GM21825 (cell line): ENCODE measurements at regions not wholly inside any gene's neighbourhood (a gene's known extent, or its start where the extent isn't known, plus 50 kb on each side); places are given as distances from the start of the nearest gene placed in this dataset.

Source experiments
- ATAC-seq: cut with Tn5 transposase; IDR thresholded peaks from one replicate; pipeline ENCODE4 v1.9.1; 2021; ENCODE audit warnings: mild to moderate bottlenecking, moderate library complexity; ENCODE audit not compliant: unreplicated experiment

DNA sequence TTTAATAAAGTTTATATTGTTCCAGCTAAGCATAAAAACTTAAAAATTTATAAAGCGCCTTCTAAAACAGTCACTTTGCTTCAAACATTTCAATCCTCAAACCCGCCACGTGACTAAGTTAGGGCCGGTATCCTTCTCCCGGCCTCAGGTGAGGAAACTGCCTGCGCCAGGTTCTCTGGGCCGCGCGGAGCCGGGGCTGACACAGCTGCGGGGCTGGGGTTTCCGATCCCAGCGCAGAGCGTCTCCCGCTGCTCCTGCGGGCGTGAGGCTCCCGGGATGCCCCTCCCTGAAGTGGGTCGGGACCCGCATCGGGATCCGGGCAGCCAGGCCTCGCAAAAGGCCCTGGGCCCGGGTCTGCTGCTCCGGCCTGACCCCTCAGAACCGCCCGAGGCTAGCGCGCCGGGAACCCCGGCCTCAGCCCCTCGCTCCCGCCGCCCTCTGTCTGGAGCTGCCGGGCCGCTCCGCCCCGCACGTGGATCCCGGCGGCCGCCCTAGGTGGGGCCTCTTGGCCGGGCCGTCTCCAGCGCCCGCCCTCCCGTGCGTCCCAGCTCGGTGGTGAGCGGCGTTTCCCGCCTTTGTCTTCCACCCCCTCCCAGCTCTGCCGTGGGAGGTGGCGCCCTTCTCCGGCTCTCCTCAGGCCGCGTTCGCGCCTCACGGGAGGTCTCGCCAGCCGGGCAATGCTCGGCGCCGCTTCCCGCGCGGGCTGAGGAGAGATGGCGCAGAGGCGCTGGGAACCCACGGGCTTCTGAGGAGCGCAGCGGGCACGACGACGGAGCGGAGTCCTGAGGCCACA is 267.9 kb downstream of the DLL1 start:
- no peak for ATAC-seq

DNA sequence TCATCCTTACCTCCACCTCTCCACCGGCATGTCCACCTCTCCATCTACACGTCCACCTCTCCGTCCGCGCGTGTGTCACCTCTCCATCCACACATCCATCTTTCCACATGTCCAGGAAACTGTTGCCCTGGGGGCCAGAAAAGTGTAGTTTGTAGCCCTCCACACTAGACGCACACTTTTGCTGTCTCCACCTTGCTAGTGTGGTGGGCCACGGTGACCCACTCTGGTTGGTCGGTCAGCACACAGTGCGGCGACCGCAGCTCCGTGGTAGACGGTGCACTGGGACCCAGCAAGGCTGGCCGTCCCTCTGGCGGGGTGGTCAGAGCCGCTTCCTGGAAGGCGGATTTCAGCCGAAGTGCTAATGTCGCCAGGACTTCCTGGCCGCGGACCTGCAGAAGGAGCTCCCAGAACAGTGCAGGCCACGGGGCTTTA is 268.6 kb downstream of the DLL1 start:
- no peak for ATAC-seq

- no peak for ATAC-seq
These were observed 269.3 kb downstream of the DLL1 start for GRCh38 chr6:170021579-170021978.

DNA sequence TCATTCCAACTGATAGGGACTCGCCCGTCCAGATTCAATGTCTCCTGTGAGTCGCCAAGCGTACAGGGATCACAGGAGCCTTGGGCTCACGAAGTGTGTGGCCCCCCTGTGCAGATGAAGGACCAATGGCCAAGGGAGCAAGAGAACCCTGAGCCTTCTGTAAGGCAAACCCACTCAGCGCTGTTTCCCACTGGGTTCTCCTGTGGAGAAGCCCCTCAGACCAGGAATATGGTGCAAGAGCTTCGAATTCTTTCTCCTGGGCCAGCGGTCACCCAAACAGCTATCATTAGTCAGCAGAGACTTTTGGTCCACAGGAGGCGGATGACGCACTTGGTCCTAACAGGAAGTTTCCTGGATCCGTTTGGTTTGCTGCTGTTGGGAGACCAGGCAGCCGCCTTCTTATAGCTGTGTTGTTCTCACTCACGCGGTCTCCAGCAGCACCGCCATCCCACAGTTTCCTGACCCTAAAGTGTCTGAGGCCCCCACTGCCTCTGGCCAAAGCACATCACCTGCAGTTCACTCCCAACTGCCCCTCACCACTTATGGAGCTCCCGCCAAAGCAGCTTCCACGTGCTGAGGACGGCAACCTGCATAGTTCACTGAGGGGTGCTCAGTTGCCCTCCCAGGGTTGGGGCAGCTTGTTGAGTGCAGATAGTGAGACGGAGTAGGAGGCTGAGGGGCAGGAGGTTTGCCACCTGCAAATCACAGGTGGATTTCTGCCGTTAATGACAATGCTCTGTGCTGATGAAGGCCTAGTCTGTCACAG is 268.6 kb downstream of the ERMARD start:
- no peak for ATAC-seq

DNA sequence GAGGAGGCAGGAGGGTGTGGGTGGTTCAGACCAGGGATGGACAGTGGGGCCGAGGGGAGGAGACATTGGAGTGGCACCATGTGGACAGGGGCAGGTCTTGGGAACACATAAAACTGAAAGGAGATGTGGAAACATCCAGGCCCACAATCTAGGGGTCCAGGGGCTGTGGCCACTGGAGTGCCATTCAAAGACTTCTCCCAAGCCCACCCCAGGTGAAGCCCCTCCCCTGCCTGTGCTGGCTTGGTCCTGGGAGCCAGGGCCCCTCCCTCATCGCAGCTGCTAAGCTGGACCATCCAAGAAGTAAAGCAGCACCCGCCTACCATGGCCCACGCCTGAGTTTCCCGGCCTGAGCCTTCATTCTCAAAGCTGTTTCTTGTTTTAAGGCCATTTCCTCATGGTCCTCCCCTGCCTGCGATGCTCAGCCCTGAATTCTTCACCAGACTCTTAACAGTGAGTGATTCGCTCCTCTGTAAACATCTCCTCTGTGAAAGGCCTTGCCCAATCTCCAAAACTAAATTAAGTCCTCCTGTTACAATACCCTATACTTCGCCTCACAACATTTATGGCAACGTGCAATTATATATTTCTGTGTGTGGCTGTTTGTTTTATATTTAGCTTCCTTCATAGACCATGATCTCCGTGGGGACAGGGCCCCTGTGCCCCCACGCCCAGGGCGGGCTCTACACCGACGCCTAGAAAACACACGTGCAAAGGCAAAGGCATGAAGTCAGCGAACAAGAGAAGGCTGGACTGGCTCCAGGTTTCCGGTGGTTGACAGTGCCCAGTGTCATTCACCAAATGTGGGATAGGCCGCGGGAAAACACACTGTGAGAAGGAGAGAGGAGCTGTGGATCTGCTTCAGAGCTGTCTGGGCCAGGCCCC is 267.8 kb downstream of the ERMARD start:
- no peak for ATAC-seq

- ATAC-seq, result no peak
These were observed 267.1 kb downstream of the ERMARD start for GRCh38 chr6:170018422-170018935.

GRCh38 chr6:170017603-170018320 is 266.3 kb downstream of the ERMARD start:
- ATAC-seq, result no peak

- no peak for ATAC-seq
These were observed 262.4 kb downstream of the ERMARD start for GRCh38 chr6:170013815-170014214.

GRCh38 chr6:170012037-170012330 is 260.6 kb downstream of the ERMARD start:
- no peak for ATAC-seq

DNA sequence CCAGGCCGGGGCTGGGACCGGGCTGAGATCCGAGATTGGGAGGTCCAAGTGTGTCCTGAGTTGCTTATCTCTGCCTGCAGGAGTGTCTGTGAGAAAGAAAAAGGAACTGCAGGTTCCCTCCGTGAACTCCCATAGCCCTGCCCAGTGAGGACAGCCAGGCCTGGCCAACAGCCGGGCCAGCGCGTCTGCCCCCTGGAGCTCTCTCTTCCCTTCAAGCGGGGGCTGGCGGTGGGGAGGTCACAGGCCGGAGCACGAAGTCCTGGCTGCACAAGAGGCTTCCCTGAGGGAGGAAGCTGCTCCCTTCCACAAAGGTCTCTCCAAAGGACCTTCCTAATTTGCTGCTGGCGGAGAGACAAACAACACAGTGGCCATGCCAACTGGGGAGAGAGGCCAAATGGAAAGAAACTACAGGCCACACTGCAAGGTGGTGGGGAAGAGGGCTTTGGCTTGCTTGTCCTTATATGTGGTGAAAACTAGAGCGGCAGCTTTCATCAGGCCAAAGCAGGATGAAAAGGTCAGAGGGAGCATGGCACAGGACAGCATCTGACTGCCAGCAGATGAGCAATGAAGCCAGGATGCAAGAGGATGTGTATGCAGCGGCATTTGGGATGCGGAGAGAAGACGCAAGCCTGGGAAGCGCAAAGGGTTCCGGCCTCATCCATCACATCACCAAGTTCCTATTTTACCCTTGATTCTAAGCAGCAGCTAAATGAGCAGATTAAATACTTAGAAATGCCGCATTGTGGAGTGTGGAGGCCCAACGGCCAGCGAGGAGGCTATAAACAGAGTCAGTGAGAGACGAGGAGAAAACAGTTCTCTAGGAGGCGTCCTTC is 260.0 kb downstream of the ERMARD start:
- ATAC-seq, result no peak

GRCh38 chr6:170010665-170011203 is 259.3 kb downstream of the ERMARD start:
- ATAC-seq, result no peak

DNA sequence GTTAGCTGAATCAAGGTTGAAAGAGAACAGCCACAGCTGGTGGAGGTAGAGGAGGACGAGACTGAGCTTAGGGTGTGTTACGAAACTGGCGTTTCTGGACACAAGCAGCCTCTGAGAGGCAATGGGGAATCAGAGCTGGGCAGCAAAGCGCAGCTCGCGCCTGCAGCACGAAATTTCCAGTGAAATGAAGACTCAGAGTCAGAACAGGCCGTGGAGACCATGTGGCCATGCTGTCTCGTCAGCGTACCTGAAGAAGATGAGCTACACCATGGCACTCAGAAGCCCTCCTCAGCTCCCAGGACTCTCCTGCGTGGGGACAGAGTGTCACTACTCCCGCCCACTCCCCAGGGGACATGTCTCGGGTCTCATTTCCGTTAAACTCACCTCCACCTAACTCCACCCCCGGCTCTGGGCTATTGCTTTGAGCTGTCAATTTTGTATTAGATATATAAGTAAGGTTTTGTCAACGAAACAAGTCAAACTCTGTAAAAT is 256.9 kb downstream of the ERMARD start:
- ATAC-seq, result no peak

DNA sequence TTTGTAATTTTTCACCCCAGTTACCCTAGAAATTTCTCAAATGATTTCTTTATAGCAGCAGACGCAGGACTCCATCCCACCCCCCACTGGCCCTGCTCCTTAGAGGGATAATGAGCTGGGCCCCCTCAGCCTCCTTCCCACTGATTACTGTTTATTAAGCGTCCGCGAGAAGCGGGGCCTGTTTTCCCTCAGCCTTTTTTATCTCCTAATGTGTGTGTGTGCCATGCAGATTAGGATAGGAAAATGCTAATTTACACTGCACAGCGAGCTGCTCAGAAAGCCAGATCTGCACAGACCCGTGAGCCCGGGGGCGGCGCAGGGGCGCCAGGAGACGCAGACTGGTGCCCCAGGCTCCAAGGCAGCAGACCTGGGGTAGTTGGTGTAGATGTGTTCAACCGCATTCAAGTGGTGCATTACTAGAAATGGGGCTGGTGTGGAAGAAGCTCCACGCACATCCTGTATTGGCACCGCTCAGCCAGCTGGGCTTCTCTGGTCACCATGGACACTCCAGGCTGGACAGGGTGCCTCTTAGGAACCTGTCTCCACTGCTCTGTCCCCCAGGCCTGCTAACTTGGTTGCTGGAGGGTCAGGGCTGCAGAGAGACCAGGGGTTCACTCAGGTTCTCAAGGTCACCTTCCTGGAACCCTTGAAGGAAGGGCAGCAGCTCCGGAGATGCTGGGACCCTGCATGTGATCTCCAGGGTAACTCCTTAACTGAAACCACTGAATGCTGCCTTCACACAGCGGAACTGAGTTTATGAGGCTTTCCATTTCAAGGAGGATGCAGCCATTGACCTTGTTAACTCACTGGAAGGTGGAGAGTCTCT is 256.3 kb downstream of the ERMARD start:
- ATAC-seq, result no peak

DNA sequence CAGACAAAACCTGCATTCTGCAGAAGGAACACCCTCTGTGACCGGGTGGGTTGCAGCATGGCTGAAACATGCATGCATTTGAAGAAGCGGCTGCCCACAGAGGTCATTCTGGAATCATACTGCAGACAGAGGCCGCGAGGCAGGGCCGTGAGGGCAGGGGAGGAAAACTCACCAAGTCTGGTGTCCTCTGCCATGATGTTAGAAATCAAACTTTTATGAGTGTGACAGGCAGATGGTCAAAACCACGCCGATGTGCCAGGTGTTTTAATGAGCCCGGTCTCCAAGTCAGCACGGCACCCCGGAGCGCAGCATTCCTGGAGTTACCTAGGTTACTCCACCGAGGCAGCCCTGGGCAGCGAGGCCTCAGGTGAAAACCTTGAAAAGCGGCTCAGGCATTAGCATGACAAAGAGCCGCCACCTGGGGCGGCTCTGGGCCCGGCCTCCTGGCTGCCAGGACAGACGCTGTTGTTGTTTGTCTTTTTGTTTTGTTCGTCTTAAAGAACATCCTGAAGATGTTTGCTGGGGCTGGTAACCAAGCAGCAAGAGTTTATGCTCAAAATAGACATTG is 255.6 kb downstream of the ERMARD start:
- ATAC-seq, result no peak

DNA sequence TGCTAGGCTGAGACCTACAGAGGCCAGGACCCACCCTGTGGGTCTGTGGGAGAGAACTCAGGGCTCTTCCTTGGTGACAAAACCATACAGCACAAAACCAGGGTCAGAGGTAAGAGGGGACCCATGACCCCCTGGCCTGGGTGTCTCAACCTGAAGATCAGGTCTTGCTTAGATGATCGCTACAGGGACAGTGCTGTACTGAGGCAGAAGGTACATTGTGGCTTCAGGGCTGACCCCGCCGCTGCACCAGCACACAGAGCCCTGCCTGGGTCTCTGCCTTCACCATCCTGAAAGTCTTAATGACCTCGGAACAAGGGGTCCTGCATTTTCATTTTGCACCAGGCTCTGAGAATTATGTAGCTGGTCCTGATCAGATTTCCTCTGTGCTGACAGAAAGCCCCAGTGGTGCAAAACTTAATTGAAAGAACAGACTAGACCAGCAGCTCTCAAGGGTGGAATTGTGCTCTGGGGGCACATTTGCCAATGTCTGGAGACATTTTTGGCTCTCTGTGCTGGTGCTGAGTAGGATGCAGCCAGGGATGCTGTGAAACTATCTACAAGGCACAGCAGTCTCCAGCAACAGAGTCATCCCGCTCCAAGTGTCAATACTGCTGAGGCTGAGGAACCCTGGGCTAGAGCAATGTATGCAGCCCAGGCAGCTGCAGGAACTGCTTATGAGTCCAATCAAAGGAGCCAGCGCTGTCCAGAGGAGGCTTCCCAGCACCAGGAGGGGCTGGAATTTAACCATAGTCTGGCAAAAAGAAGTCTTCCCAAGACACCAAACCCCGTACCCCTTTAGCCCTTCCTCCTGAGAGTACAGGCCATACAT is 254.9 kb downstream of the ERMARD start:
- no peak for ATAC-seq

DNA sequence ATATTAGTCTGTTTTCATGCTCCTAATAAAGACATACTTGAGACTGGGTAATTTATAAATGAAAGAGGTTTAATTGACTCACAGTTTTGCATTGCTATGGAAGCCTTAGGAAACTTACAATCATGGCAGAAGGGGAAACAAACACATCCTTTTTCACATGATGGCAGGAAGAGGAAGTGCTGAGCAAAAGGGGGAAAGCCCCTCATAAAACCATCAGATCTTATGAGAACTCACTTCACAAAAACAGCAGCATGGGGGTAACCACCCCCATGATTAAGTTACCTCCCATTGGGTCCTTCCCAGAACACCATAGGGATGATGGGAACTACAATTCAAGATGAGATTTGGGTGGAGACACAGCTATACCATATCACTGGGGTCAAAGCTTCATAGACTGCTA is 254.2 kb downstream of the ERMARD start:
- ATAC-seq, result no peak

DNA sequence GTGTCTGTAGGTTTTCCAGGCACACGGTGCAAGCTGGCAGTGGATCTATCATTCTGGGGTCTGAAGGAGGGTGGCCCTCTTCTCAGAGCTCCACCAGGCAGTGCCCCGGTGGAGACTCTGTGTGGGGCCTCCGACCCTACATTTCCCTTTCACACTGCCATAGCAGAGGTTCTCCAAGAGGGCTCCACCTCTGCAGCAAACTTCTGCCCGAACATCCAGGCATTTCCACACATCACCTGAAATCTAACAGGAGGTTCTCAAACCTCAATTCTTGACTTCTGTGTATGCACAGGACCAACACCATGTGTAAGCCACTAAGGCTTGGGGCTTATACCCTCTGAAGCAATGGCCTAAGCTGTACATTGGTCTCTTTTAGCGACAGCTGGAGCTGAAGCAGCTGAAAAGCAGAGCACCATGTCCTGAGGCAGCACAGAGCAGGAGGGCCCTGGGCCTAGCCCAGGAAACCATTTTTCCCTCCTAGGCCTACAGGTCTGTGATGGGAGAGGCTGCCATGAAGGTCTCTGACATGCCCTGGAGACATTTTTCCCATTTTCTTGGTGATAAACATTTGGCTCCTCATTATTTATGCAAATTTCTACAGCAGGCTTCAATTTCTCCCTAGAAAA is 253.3 kb downstream of the ERMARD start:
- no peak for ATAC-seq
